ENCODE measurements at regions not wholly inside any gene's neighbourhood (a gene's known extent, or its start where the extent isn't known, plus 50 kb on each side); places are given as distances from the start of the nearest gene placed in this dataset.

GRCh38 chr5:73373814-73374510 is 74.6 kb downstream of the FOXD1 start:
- DNase-seq = no peak

DNA sequence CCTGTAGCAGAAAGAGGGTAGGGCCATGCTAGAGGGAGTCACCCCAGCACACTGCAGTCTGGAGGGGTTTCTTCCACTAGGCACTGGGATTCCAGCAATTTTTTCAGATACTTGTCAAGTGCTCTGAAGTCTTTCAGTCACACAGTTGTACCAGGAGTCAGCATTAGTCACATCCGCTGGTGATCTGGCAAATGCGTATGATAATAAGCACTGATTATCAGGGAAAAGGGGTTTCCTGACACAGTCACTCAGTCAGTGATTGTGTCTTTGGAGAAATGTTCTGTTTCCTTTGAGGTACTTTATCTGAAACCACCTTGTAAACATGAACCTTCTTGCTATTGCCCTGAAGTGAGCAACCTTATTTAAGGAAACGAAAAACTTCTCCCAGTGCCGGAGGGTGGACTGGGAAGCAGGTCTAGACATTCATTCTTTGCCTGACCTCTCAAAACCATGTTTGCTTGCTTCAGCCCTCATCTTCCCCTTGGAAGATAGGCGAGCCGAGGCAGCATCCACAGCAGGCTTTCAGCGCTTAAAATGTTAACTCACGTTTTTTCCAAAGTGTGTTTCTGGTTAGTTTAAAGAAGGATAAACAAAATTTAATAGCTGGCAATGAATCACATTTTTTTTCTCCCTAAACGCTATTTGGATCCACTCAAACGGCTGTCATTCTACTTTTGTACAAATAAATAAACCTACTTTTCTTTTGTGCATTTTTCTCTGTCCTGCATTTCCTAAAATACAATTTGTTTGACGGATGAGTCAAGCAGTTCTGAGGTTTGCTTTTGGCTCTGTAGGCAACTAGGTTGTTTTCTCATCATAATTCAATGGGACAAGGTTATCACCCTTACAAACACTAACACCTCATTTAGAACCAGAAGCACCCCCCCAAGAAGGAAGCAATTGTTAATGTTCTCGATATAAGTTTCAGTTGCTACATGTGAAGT is 77.7 kb downstream of the FOXD1 start:
- DNase-seq = no peak

- DNase-seq = no peak
These were observed 78.5 kb downstream of the FOXD1 start for GRCh38 chr5:73370095-73370494.

- DNase-seq = no peak
These were observed 79.3 kb downstream of the FOXD1 start for GRCh38 chr5:73369278-73369677.

DNA sequence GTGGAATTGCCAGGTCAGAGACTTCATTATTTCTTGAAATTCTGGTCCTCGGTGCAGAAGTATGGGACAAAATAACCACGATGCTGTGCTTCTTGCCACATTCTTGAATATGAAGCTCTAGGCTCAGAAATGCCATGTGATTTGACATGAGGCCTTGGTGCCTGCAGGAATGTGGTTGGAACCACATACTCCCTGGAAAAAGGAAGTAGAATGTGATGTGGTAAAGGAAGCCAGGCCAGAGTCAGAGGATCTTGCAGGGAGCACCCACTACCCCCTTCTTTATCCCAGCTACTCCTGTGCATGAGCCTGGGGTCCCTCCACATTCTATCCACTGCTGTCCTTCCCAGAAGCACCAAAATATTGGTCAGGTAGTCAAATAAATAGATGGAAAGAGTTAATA is 80.9 kb downstream of the FOXD1 start:
- no peak for DNase-seq

- no peak for DNase-seq
These were observed 82.4 kb downstream of the FOXD1 start for GRCh38 chr5:73365990-73366667.

GRCh38 chr5:73365301-73365853 is 83.2 kb downstream of the FOXD1 start:
- no peak for DNase-seq

DNA sequence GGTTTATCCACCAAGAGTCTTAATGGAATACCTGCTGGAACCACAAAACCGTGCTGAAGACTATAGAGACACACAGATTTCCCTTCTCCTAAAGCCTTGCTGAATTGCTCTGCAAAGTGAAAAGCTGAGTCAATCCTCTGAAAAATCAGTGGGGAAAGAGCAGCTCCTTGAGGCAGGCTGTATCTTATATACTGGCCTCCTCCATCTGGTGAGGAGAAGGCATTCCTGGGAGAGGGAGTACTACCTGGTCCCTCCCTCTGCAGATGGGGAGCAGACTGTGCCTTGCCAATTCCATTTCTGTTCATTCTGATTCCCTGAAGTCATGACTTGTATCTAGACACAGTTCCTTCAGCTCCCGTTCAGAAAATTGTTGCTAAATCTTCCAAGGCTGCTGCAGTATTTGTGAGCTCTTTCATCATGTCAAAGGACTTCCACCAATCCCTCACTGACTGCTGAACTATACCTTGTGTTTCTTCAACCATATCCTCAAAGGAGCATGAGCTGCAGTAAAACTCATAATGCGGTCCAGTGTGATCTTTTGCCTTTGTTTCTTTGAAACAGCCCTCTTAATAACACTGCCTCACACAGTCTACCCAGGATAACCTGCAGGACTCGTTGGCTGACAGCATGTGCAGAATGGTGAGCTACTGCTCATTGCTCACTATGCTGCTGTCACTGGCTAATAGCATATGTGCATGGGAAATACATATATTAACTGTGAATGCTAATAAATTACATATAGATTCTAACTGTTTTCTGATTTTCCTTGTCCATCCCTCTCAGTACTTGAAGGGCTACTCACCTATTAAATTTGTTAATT is 84.5 kb downstream of the FOXD1 start:
- DNase-seq = no peak

DNA sequence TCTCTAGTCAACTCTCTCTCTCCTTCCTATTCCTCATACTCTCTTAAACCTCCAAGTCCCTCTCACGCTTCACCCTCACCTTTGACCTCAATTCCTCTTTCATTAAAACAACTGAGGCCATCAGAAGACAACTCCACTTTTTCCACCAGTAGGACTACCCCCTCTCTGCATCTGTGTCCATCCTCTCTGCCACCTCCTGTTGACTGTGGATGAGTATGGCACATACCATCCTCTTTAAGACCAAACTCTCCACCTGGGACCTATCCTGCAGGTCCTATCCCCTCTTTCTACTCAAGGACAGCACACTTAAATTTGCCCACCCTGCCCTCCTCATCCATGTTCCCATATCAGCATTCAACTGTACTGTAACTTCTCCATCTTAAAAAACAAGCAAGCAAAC is 89.2 kb downstream of the FOXD1 start:
- DNase-seq = no peak

- DNase-seq = no peak
These were observed 90.2 kb downstream of the FOXD1 start for GRCh38 chr5:73358366-73358765.

GRCh38 chr5:73357576-73357975 is 91.0 kb downstream of the FOXD1 start:
- DNase-seq = no peak

DNA sequence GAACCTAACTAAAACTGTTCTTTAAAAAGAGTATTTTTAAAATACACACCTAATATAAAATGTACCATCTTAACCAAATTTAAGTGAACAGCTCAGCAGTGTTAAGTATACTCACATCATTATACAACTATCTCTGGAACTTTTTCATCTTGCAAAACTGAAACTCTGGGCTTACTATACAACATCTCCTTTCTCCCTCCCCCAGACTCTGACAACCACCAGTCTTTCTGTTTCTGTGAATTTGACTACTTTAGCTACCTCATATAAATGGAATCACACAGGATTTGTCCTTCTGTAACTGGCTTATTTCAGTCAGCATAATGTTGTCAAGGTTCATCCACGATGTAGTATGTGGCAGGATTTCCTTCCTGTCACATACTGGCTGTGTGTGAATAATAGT is 93.5 kb downstream of the FOXD1 start:
- DNase-seq = no peak

GRCh38 chr5:73354406-73354805 is 94.2 kb downstream of the FOXD1 start:
- DNase-seq = no peak

DNA sequence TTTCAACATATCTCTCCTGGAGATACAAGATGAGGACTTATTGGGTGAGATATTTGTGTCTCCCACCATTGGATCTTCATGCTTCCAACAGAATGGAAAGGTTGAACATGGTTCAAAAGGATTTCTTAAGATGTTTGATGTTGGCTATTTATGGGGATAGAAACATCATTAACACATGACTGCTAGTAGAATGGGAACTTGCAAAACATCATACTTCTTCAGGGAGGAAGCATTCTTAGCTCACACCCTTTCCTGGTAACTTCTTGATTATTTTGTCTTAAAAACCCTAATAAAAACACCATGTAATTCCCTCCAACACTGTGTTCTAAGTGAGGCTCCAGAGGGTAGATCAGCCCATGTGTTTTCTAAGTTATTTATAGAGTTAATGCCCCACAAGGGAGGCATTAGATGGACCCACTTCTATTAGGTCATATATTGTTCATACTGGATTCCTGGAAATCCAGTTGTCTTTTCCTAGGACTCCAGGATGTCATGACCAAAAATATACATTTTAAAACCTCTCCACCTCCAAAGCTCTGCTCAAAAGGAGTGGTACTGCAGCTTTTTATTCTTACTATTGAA is 95.8 kb downstream of the FOXD1 start:
- no peak for DNase-seq

- no peak for DNase-seq
These were observed 96.3 kb downstream of the FOXD1 start for GRCh38 chr5:73352243-73352642.

DNA sequence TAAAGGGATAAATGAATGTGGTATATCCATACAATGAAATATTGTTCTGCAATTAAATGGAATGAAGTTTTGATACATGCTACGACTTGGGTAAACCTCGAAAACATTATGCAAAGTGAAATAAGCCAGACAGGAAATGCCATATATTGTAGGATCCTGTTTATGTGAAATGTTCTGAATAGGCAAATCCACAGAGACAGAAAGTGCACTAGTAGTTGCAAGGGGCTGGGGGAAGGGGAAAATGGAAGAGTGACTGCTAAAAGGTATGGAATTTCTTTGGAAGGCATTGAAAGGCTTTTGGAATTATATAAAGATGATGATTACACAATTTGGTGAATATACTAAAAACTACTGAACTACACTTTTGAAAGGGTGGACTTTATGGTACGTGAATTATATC is 97.0 kb downstream of the FOXD1 start:
- no peak for DNase-seq

DNA sequence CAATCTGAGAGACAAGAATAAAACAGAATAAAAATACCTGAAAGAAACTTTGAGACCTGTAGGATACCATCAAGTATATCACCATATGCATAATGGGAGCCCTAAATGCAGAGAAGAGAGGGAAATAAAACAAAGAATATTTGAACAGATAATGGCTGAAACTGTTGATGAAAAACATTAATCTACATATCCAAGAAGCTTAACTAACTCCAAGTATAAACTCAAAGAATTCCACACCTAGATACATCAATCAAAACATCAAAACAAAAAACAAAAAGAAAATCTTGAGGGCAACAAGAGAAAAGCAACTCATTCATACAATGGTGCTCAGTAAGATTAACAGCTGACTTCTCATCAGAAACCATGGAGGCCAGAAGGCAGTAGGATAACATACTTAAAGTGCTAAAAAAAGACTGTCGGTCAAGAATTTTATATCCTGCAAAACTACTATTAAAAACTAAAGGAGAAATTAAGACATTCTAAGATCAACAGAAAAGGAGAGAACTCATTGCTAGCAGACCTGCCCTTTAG is 101.6 kb downstream of the FOXD1 start:
- no peak for DNase-seq

- DNase-seq = no peak
These were observed 103.7 kb downstream of the FOXD1 start for GRCh38 chr5:73344835-73345234.

- no peak for DNase-seq
These were observed 108.9 kb downstream of the FOXD1 start for GRCh38 chr5:73339711-73340110.

DNA sequence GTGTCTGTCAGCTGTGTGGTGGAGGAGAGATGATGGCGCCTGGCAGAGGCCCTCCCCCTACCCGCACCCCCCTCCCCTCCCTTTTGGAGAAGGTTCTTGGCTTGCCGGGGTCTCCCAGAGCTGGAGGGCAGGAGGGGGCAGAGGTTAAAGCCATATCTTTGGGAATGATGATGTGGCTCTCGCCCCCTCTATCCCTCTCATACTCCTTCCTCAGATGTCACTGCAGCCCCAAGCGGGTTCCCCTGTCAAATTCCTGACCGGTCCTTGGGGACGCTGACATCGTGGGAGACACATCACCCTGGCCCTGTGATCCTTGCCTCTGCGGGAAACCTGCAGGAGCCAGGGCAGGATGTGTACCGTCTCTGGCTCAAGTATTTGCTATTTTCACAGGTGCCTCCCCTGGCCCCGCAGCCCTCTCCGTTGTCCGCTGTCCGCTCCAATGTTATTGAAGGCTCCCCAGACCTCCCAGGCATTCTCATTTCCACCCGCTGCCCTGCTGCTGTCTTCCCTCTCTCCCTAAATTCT is 109.5 kb downstream of the FOXD1 start:
- DNase-seq = no peak

DNA sequence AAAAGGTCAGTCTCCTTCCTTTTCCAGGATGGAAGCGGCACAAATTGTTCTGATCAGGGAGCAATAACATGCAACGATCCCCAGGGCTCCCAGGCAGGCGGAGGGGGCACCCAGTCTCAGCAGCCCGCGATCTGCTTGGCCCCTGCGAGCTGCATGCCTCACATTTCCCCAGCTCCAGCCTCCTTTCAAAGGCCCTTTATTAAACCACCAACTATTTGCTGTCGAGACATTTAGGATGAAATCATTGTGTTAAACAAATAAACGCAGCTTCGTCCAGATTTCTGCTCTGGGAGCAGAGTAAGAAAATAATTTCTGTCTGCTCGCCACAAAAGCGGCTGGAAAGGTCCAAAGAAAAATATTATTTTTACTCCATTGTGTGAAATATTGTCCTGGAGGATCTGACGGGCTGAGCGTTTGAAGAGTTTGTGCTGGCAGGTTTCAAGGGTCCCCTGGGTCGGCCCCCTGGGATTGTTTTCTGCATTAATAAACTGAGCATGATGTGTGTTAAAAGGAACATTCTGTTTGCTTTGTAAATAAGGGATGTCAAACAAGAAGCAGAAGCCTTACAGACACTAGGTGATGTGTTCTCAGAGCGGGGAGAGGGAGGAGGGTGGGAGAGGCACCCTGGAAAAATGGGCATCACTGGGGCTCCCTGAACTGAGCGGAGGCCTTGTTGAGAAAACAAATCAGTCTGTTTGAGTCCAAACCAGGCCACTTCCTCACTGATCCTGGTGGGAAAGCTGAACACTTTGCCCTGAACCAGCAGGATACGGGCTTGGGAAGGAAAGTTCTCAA is 110.1 kb downstream of the FOXD1 start:
- no peak for DNase-seq
